Body of pancreas (tissue), 4 donors: ENCODE measurements at regions not wholly inside any gene's neighbourhood (a gene's known extent, or its start where the extent isn't known, plus 50 kb on each side); places are given as distances from the start of the nearest gene placed in this dataset.

ENCODE experiments used
- POLR2A ChIP-seq, 3 donors: fragments of 450-650 bp; IDR thresholded peaks; one replicate each; pipeline ENCODE4 v1.6.1; 2016; ENCODE audit warnings: antibody characterized with exemption in 3 of 3, mild to moderate bottlenecking in 2 of 3
- TF ChIP-seq, protein P1 (sequence below), 7 experiments: fragments of 450-650 bp in 4 of 7; fragments of 200-600 bp in 3 of 7; sonication (generic) in 3 of 7; IDR thresholded peaks; one replicate each; pipeline ENCODE4 v1.5.1; 2016 to 2019; ENCODE audit warnings: antibody characterized with exemption in 7 of 7

DNA sequence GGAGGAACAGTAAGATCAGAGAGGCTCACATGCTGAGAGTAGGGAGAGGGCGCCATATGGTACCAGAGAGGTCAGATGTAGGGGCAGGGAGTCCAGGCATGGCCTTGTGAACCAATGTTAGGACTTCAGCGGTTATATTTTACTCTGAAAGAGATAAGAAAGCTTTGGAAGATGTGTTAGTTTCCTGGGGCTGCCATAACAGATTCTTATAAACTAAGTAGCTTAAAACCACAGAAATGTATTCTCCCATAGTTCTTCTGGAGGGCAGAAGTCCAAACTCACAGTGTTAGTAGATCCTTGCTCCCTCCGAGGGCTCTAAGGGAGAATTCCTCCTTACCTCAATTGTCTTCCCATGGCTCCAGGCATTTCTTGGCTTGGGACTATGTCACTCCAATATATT, 502.5 kb upstream of the ADGRL2 start:
- TF ChIP-seq, protein P1, sequence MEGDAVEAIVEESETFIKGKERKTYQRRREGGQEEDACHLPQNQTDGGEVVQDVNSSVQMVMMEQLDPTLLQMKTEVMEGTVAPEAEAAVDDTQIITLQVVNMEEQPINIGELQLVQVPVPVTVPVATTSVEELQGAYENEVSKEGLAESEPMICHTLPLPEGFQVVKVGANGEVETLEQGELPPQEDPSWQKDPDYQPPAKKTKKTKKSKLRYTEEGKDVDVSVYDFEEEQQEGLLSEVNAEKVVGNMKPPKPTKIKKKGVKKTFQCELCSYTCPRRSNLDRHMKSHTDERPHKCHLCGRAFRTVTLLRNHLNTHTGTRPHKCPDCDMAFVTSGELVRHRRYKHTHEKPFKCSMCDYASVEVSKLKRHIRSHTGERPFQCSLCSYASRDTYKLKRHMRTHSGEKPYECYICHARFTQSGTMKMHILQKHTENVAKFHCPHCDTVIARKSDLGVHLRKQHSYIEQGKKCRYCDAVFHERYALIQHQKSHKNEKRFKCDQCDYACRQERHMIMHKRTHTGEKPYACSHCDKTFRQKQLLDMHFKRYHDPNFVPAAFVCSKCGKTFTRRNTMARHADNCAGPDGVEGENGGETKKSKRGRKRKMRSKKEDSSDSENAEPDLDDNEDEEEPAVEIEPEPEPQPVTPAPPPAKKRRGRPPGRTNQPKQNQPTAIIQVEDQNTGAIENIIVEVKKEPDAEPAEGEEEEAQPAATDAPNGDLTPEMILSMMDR (IDR thresholded peaks at IDR 0.05) = no peak
- TF ChIP-seq POLR2A (IDR thresholded peaks at IDR 0.05) = no peak
